ENCODE measurements at regions not wholly inside any gene's neighbourhood (a gene's known extent, or its start where the extent isn't known, plus 50 kb on each side); places are given as distances from the start of the nearest gene placed in this dataset.

DNA sequence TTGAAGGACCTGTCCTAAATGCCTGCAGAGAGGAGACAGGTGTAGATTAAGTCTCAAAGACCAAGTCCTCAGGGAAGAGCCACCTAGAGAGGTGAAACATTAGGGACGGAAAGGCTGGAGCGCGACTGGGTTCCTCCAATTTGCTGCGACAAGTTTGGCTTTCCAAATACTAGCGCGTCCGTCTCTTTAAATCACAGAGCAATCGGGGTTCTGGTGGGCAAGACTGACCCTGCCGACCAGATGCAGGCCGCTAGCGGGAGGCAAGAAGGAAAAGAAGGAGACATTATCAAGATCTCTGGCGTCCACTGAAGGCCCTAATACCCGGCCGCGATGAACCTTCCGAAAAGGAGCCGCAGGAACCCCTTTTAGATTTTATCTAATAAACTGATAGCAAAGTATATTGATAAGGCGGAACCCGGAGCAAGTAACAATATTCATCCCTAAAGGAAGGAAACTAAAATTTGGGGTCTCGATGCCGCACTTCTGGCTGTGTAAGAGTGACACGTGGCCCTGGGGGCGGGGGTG, 128.2 kb upstream of the C11orf58 start:
- no CpG with 5 or more reads among the region's 23 CpGs for WGBS (ENCODE audit: extremely low coverage, insufficient read length, low lambda C conversion rate)
- Mint-ChIP-seq H3K4me1 (peaks cover 35 to 50% of the 10 kb centered on the region in 2 experiments), H3K27me3 (ENCODE audit: low read depth) (peaks cover 5% of the 10 kb centered on the region), H3K27ac (no peak overlapping the region), H3K4me3 (peak overlapping the region in 1 of 2 experiments; percentile 69; a peak in 3 of 5 replicates), H3K36me3 (ENCODE audit: insufficient read depth in 1 of 3, low read depth in 3 of 3) (no peaks in the 10 kb centered on the region), H3K9me3 (peaks cover 0 to 4% of the 10 kb centered on the region in 2 experiments; a peak in 2 of 5 replicates)
- H3K27me3 ChIP-seq (ENCODE audit: insufficient read depth, low read length): peaks cover 86% of the 10 kb centered on the region
- H2AK5ac ChIP-seq (ENCODE audit: insufficient read length, low read length): no peak overlapping the region
- H4K8ac ChIP-seq (replicated peaks; ENCODE audit: insufficient read length, low read depth, low read length): no peak overlapping the region
- H2AFZ ChIP-seq (ENCODE audit: low read length): no peak overlapping the region
- no peaks in the 10 kb centered on the region for H3K4me1 ChIP-seq (ENCODE audit: insufficient read depth, low read length)
- no peak overlapping the region for H3K27ac ChIP-seq (ENCODE audit: insufficient read length, low read depth, low read length)
- no peak overlapping the region for H3K18ac ChIP-seq (ENCODE audit: insufficient read length, low read depth, low read length)
- no peak overlapping the region for H2BK12ac ChIP-seq (ENCODE audit: insufficient read length, low read depth, low read length)
- H3K4ac ChIP-seq (ENCODE audit: low read depth, low read length): no peak overlapping the region
- H2BK20ac ChIP-seq (ENCODE audit: low read depth, low read length, poor library complexity, severe bottlenecking): no peak overlapping the region
- H4K5ac ChIP-seq (ENCODE audit: insufficient read length, low read depth, low read length): no peak overlapping the region
- no peak overlapping the region for H4K91ac ChIP-seq (ENCODE audit: insufficient read length, low read depth, low read length)
- H3K4me2 ChIP-seq (ENCODE audit: insufficient read depth, insufficient read length, low read length): peak overlapping the region; percentile 51
- no peak overlapping the region for H3K56ac ChIP-seq (ENCODE audit: insufficient read length, low read depth, low read length)
- no peak overlapping the region for H3K23ac ChIP-seq (ENCODE audit: insufficient read length, low read depth, low read length)
- H3T11ph ChIP-seq (ENCODE audit: low read length): no peak overlapping the region
- no peak overlapping the region for H2BK15ac ChIP-seq (ENCODE audit: low read depth, low read length)
- H2BK5ac ChIP-seq (ENCODE audit: insufficient read length, low read length): no peak overlapping the region
- H3K9ac ChIP-seq (ENCODE audit: extremely low read depth, insufficient read length, low read length): no peak overlapping the region
- no peak for DNase-seq
- H3K23me2 ChIP-seq (ENCODE audit: insufficient read length, low read depth, low read length, poor library complexity, severe bottlenecking): peaks cover 40% of the 10 kb centered on the region
- peaks cover 3% of the 10 kb centered on the region for H4K20me1 ChIP-seq (ENCODE audit: control insufficient read depth, insufficient read depth, insufficient read length)
- no peaks in the 10 kb centered on the region for H3K79me2 ChIP-seq (ENCODE audit: insufficient read depth, low read length)
- no peak overlapping the region for H3K14ac ChIP-seq (ENCODE audit: insufficient read depth, low read length)
- TF ChIP-seq, protein P1, sequence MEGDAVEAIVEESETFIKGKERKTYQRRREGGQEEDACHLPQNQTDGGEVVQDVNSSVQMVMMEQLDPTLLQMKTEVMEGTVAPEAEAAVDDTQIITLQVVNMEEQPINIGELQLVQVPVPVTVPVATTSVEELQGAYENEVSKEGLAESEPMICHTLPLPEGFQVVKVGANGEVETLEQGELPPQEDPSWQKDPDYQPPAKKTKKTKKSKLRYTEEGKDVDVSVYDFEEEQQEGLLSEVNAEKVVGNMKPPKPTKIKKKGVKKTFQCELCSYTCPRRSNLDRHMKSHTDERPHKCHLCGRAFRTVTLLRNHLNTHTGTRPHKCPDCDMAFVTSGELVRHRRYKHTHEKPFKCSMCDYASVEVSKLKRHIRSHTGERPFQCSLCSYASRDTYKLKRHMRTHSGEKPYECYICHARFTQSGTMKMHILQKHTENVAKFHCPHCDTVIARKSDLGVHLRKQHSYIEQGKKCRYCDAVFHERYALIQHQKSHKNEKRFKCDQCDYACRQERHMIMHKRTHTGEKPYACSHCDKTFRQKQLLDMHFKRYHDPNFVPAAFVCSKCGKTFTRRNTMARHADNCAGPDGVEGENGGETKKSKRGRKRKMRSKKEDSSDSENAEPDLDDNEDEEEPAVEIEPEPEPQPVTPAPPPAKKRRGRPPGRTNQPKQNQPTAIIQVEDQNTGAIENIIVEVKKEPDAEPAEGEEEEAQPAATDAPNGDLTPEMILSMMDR (conservative IDR thresholded peaks at IDR 0.05): no peak
- no peak overlapping the region for H2BK120ac ChIP-seq (ENCODE audit: low read depth, low read length, poor library complexity, severe bottlenecking)
- H3K79me1 ChIP-seq (ENCODE audit: insufficient read depth, low read depth, low read length, poor library complexity, severe bottlenecking): no peaks in the 10 kb centered on the region
- H3K9me3 ChIP-seq (ENCODE audit: control insufficient read depth, low read depth, low read length): no peaks in the 10 kb centered on the region

Data from H9 (cell line).